Right lobe of liver (tissue), 6 donors: ENCODE measurements at regions not wholly inside any gene's neighbourhood (a gene's known extent, or its start where the extent isn't known, plus 50 kb on each side); places are given as distances from the start of the nearest gene placed in this dataset.

ENCODE experiments used
- ATAC-seq, 4 donors: fragments of 200-7000 bp; cut with Tn5 transposase; one replicate each; pipeline ENCODE4 v1.9.1; 2020; ENCODE audit warnings: mild to moderate bottlenecking in 4 of 4, moderate library complexity in 4 of 4
- DNase-seq, 3 donors: peaks; one replicate each; pipeline ENCODE4 v3.0.0-alpha.2; 2020
- H3K27ac ChIP-seq, 3 donors: fragments of 200-600 bp; one replicate each; pipeline ENCODE4 v1.8.0; 2022
- H3K27me3 ChIP-seq, 2 donors: fragments of 200-600 bp; one replicate each; pipeline ENCODE4 v1.8.0; 2022
- H3K36me3 ChIP-seq, 4 donors: fragments of 200-600 bp; sonication (generic) in 1 of 4; one replicate each; pipeline versions ENCODE4 v1.5.1 to v1.8.0; 2017 to 2022; ENCODE audit warnings: control low read depth in 1 of 4
- H3K4me1 ChIP-seq, 4 donors: fragments of 200-600 bp; sonication (generic) in 1 of 4; one replicate each; pipeline versions ENCODE4 v1.5.1 to v1.8.0; 2017 to 2022; ENCODE audit warnings: control low read depth in 1 of 4
- H3K4me3 ChIP-seq, 3 donors: fragments of 200-600 bp; one replicate each; pipeline ENCODE4 v1.8.0; 2022
- H3K9me3 ChIP-seq, 4 donors: fragments of 200-600 bp; sonication (generic) in 1 of 4; one replicate each; pipeline versions ENCODE4 v1.5.1 to v1.8.0; 2017 to 2022; ENCODE audit warnings: control low read depth in 1 of 4
- POLR2A ChIP-seq: fragments of 450-650 bp; IDR thresholded peaks from one replicate; pipeline ENCODE4 v1.6.1; 2017; ENCODE audit warnings: antibody characterized with exemption, mild to moderate bottlenecking
- WGBS: methylation state at CpG from one replicate; pipeline ENCODE4 v1.1.6; 2018; ENCODE audit warnings: low coverage, low lambda C conversion rate; ENCODE audit not compliant: insufficient coverage; ENCODE audit errors: missing lambda C conversion rate; 5-methylcytosine and 5-hydroxymethylcytosine counted together
- intact Hi-C, 2 donors: fragments of 100-400 bp; cut with DNase I; formaldehyde crosslinking; loops; one replicate each; pipeline versions ENCODE4 v1.11.2 to v1.14.1; 2022
- TF ChIP-seq, protein P1 (sequence below), 4 donors: fragments of 200-600 bp in 3 of 4; fragments of 450-650 bp in 1 of 4; IDR thresholded peaks; one replicate each; pipeline versions ENCODE4 v1.5.1 to v1.8.0; 2016 to 2022; ENCODE audit warnings: antibody characterized with exemption in 4 of 4, mild to moderate bottlenecking in 2 of 4
- donor health status: DM: no; HTN: yes; CAD: no.
- donor health status: DM: no; HTN: no; CAD: no.
- donor health status: DM: no; HTN: no; CAD: no.
- donor health status: DM: no; HTN: yes; CAD: no.
- donor health status: DM: no; HTN: yes; CAD: no.

DNA sequence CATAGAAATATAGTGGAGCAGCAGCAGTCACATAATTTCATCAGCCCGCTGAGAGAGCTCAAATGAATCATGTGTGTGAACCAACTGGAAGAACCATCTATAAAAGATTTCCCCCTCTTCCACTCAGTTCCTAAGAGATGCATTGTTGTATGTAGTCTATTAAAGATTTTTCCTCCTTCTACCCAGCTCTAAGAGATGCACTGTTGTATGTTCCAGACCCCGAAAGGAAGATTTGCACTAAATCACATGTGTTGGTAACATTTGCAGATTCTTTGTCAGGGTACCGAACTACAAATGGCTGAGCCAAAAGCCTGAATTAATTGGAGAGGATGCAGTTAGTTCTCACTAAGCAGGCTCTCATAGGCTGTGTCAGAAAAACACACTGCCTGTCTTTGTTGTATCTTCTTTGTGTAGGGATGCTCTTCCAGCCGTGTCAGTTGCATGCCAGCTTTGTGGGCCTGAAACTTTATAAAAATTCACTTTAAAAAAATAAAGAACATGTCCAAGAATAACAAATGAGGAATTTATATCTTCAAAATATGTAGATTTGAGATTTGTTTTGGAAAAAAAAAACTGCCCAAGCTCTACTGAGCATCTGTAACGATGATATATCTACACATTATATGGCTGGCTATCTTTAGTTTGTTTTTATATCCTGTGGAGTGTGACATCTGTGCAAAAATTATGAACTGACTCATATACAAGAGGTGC lies 223.1 kb downstream of the MZT1 start:
- ATAC-seq, result no peak
- intact Hi-C loops, result no loop called here
- no peak overlapping the region for H3K4me3 ChIP-seq
- no peaks in the 10 kb centered on the region for H3K9me3 ChIP-seq
- TF ChIP-seq POLR2A, result no peak
- TF ChIP-seq, protein P1, sequence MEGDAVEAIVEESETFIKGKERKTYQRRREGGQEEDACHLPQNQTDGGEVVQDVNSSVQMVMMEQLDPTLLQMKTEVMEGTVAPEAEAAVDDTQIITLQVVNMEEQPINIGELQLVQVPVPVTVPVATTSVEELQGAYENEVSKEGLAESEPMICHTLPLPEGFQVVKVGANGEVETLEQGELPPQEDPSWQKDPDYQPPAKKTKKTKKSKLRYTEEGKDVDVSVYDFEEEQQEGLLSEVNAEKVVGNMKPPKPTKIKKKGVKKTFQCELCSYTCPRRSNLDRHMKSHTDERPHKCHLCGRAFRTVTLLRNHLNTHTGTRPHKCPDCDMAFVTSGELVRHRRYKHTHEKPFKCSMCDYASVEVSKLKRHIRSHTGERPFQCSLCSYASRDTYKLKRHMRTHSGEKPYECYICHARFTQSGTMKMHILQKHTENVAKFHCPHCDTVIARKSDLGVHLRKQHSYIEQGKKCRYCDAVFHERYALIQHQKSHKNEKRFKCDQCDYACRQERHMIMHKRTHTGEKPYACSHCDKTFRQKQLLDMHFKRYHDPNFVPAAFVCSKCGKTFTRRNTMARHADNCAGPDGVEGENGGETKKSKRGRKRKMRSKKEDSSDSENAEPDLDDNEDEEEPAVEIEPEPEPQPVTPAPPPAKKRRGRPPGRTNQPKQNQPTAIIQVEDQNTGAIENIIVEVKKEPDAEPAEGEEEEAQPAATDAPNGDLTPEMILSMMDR (IDR thresholded peaks at IDR 0.05), result no peak
- DNase-seq, result no peak
- no peaks in the 10 kb centered on the region for H3K36me3 ChIP-seq
- H3K27ac ChIP-seq, result no peak overlapping the region
- H3K27me3 ChIP-seq, result no peaks in the 10 kb centered on the region
- WGBS, result 73% methylated on average over 5 of the region's 5 CpGs
- no peaks in the 10 kb centered on the region for H3K4me1 ChIP-seq

DNA sequence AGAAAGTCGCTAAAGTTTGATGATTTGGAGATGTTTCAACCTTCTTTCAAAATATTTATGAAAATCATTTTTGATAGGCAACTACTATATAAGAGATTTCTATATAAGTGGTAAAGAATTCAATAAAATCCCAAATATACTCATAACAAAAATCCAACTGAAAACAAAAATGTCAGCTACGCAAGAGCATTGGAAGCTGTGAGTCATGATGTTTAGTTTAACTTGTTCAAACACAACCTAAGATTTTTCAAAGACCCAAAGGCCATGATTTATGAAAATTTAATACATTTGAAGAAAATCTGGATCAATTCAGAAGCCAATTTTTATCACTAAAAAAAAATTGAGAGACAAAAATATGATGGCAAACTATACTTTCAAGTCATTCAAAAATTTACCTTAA lies 226.6 kb downstream of the MZT1 start:
- no peak for ATAC-seq

DNA sequence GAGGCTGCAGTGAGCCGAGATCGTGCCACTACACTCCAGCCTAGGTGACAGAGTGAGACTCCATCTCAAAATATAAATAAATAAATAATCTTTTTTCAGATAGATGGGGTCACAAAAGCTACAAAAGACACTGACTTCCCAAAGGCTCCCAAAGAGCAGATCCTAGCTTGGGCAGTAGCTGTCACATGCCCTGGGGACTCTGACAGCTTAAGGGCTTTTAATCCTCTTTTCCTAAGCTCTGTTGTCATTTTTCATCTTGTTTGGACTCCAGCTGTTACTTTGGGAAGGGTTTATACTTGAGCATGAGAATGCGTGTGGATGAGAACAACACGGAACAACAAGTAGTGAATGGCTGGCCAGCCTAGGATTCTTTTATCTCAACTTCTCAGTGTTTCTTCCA lies 231.7 kb downstream of the MZT1 start:
- intact Hi-C loops, result no loop called here
- Histone ChIP-seq H3K27me3 (no peaks in the 10 kb centered on the region), H3K9me3 (no peaks in the 10 kb centered on the region), H3K4me3 (no peak overlapping the region), H3K36me3 (no peaks in the 10 kb centered on the region), H3K27ac (no peak overlapping the region), H3K4me1 (no peaks in the 10 kb centered on the region)
- no peak for TF ChIP-seq POLR2A
- TF ChIP-seq, protein P1 (IDR thresholded peaks at IDR 0.05), result no peak
- no peak for DNase-seq
- ATAC-seq, result no peak
- 89% methylated on average over 4 of the region's 4 CpGs for WGBS

More for the DNA sequence above, 226.6 kb downstream of the MZT1 start:
- Histone ChIP-seq H3K36me3 (no peaks in the 10 kb centered on the region), H3K27ac (no peak overlapping the region), H3K9me3 (no peaks in the 10 kb centered on the region), H3K4me1 (no peaks in the 10 kb centered on the region), H3K4me3 (no peak overlapping the region), H3K27me3 (no peaks in the 10 kb centered on the region)
- intact Hi-C loops, result no loop called here
- WGBS, result 88% methylated on average over 2 of the region's 2 CpGs
- DNase-seq, result no peak
- TF ChIP-seq POLR2A, result no peak
- TF ChIP-seq, protein P1 (IDR thresholded peaks at IDR 0.05), result no peak

DNA sequence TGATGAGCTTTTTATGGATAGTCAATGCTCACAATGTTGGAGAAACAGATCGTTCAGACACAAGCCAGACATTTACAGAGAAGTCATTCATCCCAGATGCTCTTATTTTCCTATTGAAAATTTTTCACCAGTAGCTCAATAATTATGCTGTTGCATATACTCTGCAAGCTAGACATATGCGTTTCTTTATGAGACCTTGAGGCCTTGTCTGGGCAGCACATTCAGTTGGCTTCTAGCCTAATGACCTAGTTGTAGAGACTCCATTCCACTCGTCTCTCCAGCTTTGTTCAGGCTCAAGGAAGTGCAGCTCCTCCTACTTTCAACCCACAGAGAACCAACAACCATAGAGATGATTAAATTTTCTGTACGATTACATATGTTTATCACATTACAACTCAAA lies 237.7 kb downstream of the MZT1 start:
- ATAC-seq, result no peak
- TF ChIP-seq, protein P1 (IDR thresholded peaks at IDR 0.05), result no peak
- TF ChIP-seq POLR2A, result no peak
- Histone ChIP-seq H3K9me3 (no peaks in the 10 kb centered on the region), H3K4me3 (no peak overlapping the region), H3K4me1 (no peaks in the 10 kb centered on the region), H3K36me3 (no peaks in the 10 kb centered on the region), H3K27ac (no peak overlapping the region), H3K27me3 (no peaks in the 10 kb centered on the region)
- intact Hi-C loops, result no loop called here
- DNase-seq, result no peak
- WGBS, result 38% methylated on average over 4 of the region's 4 CpGs
